ENCODE measurements at regions not wholly inside any gene's neighbourhood (a gene's known extent, or its start where the extent isn't known, plus 50 kb on each side); places are given as distances from the start of the nearest gene placed in this dataset.

GRCh38 chr7:24361001-24361400, 77.0 kb downstream of the NPY start:
- DNase-seq (ENCODE audit: insufficient read length, low spot score) (no peak), FAIRE-seq (no peak)
- TF ChIP-seq CTCF (IDR thresholded peaks at IDR 0.05; ENCODE audit: insufficient read depth, missing control alignments) = no peak

- no peak for FAIRE-seq
- DNase-seq (ENCODE audit: insufficient read length, low spot score) = no peak
- no peak for TF ChIP-seq CTCF (IDR thresholded peaks at IDR 0.05; ENCODE audit: insufficient read depth, missing control alignments)
Observed at GRCh38 chr7:24365606-24366005, 81.6 kb downstream of the NPY start.

GRCh38 chr7:24366876-24367275, 82.9 kb downstream of the NPY start:
- FAIRE-seq (no peak), DNase-seq (ENCODE audit: insufficient read length, low spot score) (no peak)
- TF ChIP-seq CTCF (IDR thresholded peaks at IDR 0.05; ENCODE audit: insufficient read depth, missing control alignments) = no peak

- DNase-seq (ENCODE audit: insufficient read length, low spot score) (no peak), FAIRE-seq (no peak)
- no peak for TF ChIP-seq CTCF (IDR thresholded peaks at IDR 0.05; ENCODE audit: insufficient read depth, missing control alignments)
Observed at GRCh38 chr7:24368161-24368560, 84.2 kb downstream of the NPY start.

- DNase-seq (ENCODE audit: insufficient read length, low spot score) (no peak), FAIRE-seq (no peak)
- no peak for TF ChIP-seq CTCF (IDR thresholded peaks at IDR 0.05; ENCODE audit: insufficient read depth, missing control alignments)
Observed at GRCh38 chr7:24370541-24370940, 86.6 kb downstream of the NPY start.

GRCh38 chr7:24372961-24373955, 89.3 kb downstream of the NPY start:
- no peak for TF ChIP-seq CTCF (IDR thresholded peaks at IDR 0.05; ENCODE audit: insufficient read depth, missing control alignments)
- DNase-seq (ENCODE audit: insufficient read length, low spot score) = no peak
- FAIRE-seq = no peak
